Muscle of leg (tissue), 3 donors: ENCODE measurements at regions not wholly inside any gene's neighbourhood (a gene's known extent, or its start where the extent isn't known, plus 50 kb on each side); places are given as distances from the start of the nearest gene placed in this dataset.

Experiments
- DNase-seq: peaks from one replicate; pipeline ENCODE4 v3.0.0; 2013
- H3K27ac ChIP-seq: one replicate; pipeline ENCODE4 v1.5.1; 2013; ENCODE audit warnings: mild to moderate bottlenecking, low read length, control low read depth
- H3K27me3 ChIP-seq: one replicate; pipeline ENCODE4 v1.6.1; 2013; ENCODE audit warnings: low read length; ENCODE audit not compliant: control insufficient read depth, insufficient read depth
- H3K36me3 ChIP-seq: one replicate; pipeline ENCODE4 v1.6.1; 2013; ENCODE audit warnings: low read length; ENCODE audit not compliant: control insufficient read depth, insufficient read depth
- H3K4me1 ChIP-seq: one replicate; pipeline ENCODE4 v1.6.1; 2013; ENCODE audit warnings: low read length; ENCODE audit not compliant: control insufficient read depth, insufficient read depth
- H3K4me3 ChIP-seq: one replicate; pipeline ENCODE4 v1.5.1; 2013; ENCODE audit warnings: low read length, control low read depth
- H3K9me3 ChIP-seq: replicated peaks from 2 replicates; pipeline ENCODE4 v1.6.1; 2013; ENCODE audit warnings: low read depth, low read length; ENCODE audit not compliant: control insufficient read depth
- WGBS: methylation state at CpG from one replicate; pipeline ENCODE4 v1.1.5; 2013; ENCODE audit warnings: missing lambda C conversion rate; ENCODE audit not compliant: insufficient coverage; 5-methylcytosine and 5-hydroxymethylcytosine counted together

GRCh38 chr5:99702565-99702964, 773.8 kb upstream of the CHD1 start:
- no peaks in the 10 kb centered on the region for H3K4me1 ChIP-seq
- H3K27me3 ChIP-seq, result no peaks in the 10 kb centered on the region
- no peak overlapping the region for H3K4me3 ChIP-seq
- DNase-seq, result no peak
- 57% methylated on average over 3 of the region's 5 CpGs for WGBS
- no peak overlapping the region for H3K27ac ChIP-seq
- H3K36me3 ChIP-seq, result no peaks in the 10 kb centered on the region
- no peaks in the 10 kb centered on the region for H3K9me3 ChIP-seq

- Histone ChIP-seq H3K27me3 (no peaks in the 10 kb centered on the region), H3K4me3 (no peak overlapping the region), H3K36me3 (no peaks in the 10 kb centered on the region), H3K4me1 (no peaks in the 10 kb centered on the region), H3K27ac (no peak overlapping the region), H3K9me3 (no peaks in the 10 kb centered on the region)
- 85% methylated on average over 6 of the region's 10 CpGs for WGBS
- DNase-seq, result no peak
Measured at GRCh38 chr5:99694884-99695283, 766.1 kb upstream of the CHD1 start.

- no peak for DNase-seq
- WGBS, result 84% methylated on average over 3 of the region's 7 CpGs
- Histone ChIP-seq H3K9me3 (no peaks in the 10 kb centered on the region), H3K4me3 (no peak overlapping the region), H3K27me3 (no peaks in the 10 kb centered on the region), H3K27ac (no peak overlapping the region), H3K36me3 (no peaks in the 10 kb centered on the region), H3K4me1 (no peaks in the 10 kb centered on the region)
Measured at GRCh38 chr5:99686538-99686937, 757.7 kb upstream of the CHD1 start.

GRCh38 chr5:99675974-99676373, 747.2 kb upstream of the CHD1 start:
- H3K9me3 ChIP-seq, result no peaks in the 10 kb centered on the region
- H3K27me3 ChIP-seq, result no peaks in the 10 kb centered on the region
- H3K36me3 ChIP-seq, result no peaks in the 10 kb centered on the region
- no peaks in the 10 kb centered on the region for H3K4me1 ChIP-seq
- WGBS, result no CpG with 5 or more reads among the region's 6 CpGs
- H3K4me3 ChIP-seq, result no peak overlapping the region
- no peak overlapping the region for H3K27ac ChIP-seq
- no peak for DNase-seq

GRCh38 chr5:99674101-99674500, 745.3 kb upstream of the CHD1 start:
- Histone ChIP-seq H3K4me1 (no peaks in the 10 kb centered on the region), H3K9me3 (no peaks in the 10 kb centered on the region), H3K36me3 (no peaks in the 10 kb centered on the region), H3K4me3 (no peak overlapping the region), H3K27me3 (no peaks in the 10 kb centered on the region), H3K27ac (no peak overlapping the region)
- DNase-seq, result no peak
- WGBS, result no CpG with 5 or more reads among the region's 1 CpG

- H3K27me3 ChIP-seq, result no peaks in the 10 kb centered on the region
- H3K36me3 ChIP-seq, result no peaks in the 10 kb centered on the region
- H3K27ac ChIP-seq, result no peak overlapping the region
- no peak overlapping the region for H3K4me3 ChIP-seq
- no peaks in the 10 kb centered on the region for H3K4me1 ChIP-seq
- no peaks in the 10 kb centered on the region for H3K9me3 ChIP-seq
- DNase-seq, result no peak
Measured at GRCh38 chr5:99664972-99665371, 736.2 kb upstream of the CHD1 start.

GRCh38 chr5:99651298-99651697, 722.5 kb upstream of the CHD1 start:
- Histone ChIP-seq H3K36me3 (no peaks in the 10 kb centered on the region), H3K27ac (no peak overlapping the region), H3K9me3 (no peaks in the 10 kb centered on the region), H3K4me1 (no peaks in the 10 kb centered on the region), H3K4me3 (no peak overlapping the region), H3K27me3 (no peaks in the 10 kb centered on the region)
- no peak for DNase-seq

- H3K27me3 ChIP-seq, result no peaks in the 10 kb centered on the region
- WGBS, result no CpG with 5 or more reads among the region's 5 CpGs
- no peaks in the 10 kb centered on the region for H3K9me3 ChIP-seq
- no peak overlapping the region for H3K4me3 ChIP-seq
- H3K36me3 ChIP-seq, result no peaks in the 10 kb centered on the region
- no peaks in the 10 kb centered on the region for H3K4me1 ChIP-seq
- DNase-seq, result no peak
- H3K27ac ChIP-seq, result no peak overlapping the region
Measured at GRCh38 chr5:99646011-99646647, 717.3 kb upstream of the CHD1 start.

- no CpG with 5 or more reads among the region's 1 CpG for WGBS
- no peaks in the 10 kb centered on the region for H3K36me3 ChIP-seq
- H3K27me3 ChIP-seq, result no peaks in the 10 kb centered on the region
- H3K9me3 ChIP-seq, result no peaks in the 10 kb centered on the region
- no peak for DNase-seq
- H3K27ac ChIP-seq, result no peak overlapping the region
- no peaks in the 10 kb centered on the region for H3K4me1 ChIP-seq
- H3K4me3 ChIP-seq, result no peak overlapping the region
Measured at GRCh38 chr5:99644822-99645221, 716.0 kb upstream of the CHD1 start.

GRCh38 chr5:99640646-99641045, 711.8 kb upstream of the CHD1 start:
- Histone ChIP-seq H3K9me3 (no peaks in the 10 kb centered on the region), H3K36me3 (no peaks in the 10 kb centered on the region), H3K4me3 (no peak overlapping the region), H3K27ac (no peak overlapping the region), H3K27me3 (no peaks in the 10 kb centered on the region), H3K4me1 (no peaks in the 10 kb centered on the region)
- no peak for DNase-seq
- WGBS, result 67% methylated on average over 1 of the region's 2 CpGs

GRCh38 chr5:99639905-99640304, 711.1 kb upstream of the CHD1 start:
- DNase-seq, result no peak
- Histone ChIP-seq H3K27me3 (no peaks in the 10 kb centered on the region), H3K9me3 (no peaks in the 10 kb centered on the region), H3K27ac (no peak overlapping the region), H3K4me3 (no peak overlapping the region), H3K4me1 (no peaks in the 10 kb centered on the region), H3K36me3 (no peaks in the 10 kb centered on the region)
